Large intestine (tissue), 3 donors: ENCODE measurements at regions not wholly inside any gene's neighbourhood (a gene's known extent, or its start where the extent isn't known, plus 50 kb on each side); places are given as distances from the start of the nearest gene placed in this dataset.
"Not testable (repeated sequence)": the region's sequence is repeated elsewhere in the genome, so short reads cannot be mapped to it uniquely, and the experiment has no call there.

Source experiments
- DNase-seq, 2 donors: peaks; one replicate each; pipeline versions ENCODE4 v3.0.0 to v3.0.0-alpha.2; 2013
- H3K27ac ChIP-seq: one replicate; pipeline ENCODE4 v1.5.1; 2013; ENCODE audit warnings: low read length
- H3K27me3 ChIP-seq: 2 replicates; pipeline ENCODE4 v1.6.1; 2013; ENCODE audit warnings: low read length; ENCODE audit not compliant: control insufficient read depth, insufficient read depth
- H3K36me3 ChIP-seq: 2 replicates; pipeline ENCODE4 v1.6.1; 2013; ENCODE audit warnings: low read length; ENCODE audit not compliant: control insufficient read depth, insufficient read depth
- H3K4me1 ChIP-seq: one replicate; pipeline ENCODE4 v1.6.1; 2013; ENCODE audit warnings: low read length; ENCODE audit not compliant: control insufficient read depth, insufficient read depth
- H3K4me3 ChIP-seq: one replicate; pipeline ENCODE4 v1.5.1; 2013; ENCODE audit warnings: low read length
- H3K9me3 ChIP-seq: one replicate; pipeline ENCODE4 v1.6.1; 2013; ENCODE audit warnings: mild to moderate bottlenecking, low read depth, low read length, moderate library complexity; ENCODE audit not compliant: control insufficient read depth
- WGBS: methylation state at CpG from one replicate; pipeline ENCODE4 v1.1.5; 2013; ENCODE audit warnings: low lambda C conversion rate; ENCODE audit not compliant: insufficient coverage; 5-methylcytosine and 5-hydroxymethylcytosine counted together

DNA sequence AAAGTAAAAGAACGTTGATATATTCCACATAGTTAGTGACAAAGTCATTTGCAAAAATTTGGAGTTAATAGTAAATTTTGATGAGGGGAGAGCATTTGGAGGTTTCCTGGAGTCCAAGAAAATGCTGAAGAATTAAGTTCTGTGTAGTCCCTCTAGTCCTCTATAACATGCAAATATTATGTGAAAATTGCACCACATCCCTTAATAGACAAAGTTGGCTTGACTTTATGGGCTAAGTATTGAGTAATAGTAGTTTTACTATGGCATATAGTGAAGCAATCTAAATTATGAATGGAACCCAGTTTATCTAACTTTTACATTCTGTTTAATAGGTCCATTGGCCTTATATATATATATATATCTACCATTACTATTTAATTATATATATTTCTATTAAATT lies 66.4 kb upstream of the DCN start:
- Histone ChIP-seq H3K27ac (no peak overlapping the region), H3K4me3 (no peak overlapping the region), H3K4me1 (no peaks in the 10 kb centered on the region), H3K9me3 (no peaks in the 10 kb centered on the region), H3K27me3 (no peaks in the 10 kb centered on the region), H3K36me3 (no peaks in the 10 kb centered on the region)
- DNase-seq: no peak
- 100% methylated on average over 1 of the region's 1 CpG for WGBS

DNA sequence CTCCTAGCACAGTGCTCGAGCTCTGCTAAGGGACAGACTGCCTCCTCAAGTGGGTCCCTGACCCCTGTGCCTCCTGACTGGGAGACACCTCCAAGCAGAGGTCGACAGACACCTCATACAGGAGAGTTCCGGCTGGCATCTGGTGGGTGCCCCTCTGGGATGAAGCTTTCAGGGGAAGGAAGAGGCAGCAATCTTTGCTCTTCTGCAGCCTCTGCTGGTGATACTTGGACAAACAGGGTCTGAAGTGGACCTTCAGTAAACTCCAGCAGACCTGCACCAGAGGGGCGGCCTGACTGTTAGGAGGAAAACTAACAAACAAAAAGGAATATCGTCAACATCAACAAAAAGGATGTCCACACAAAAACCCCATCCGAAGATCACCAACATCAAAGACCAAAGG lies 60.6 kb upstream of the DCN start:
- not testable (repeated sequence) for DNase-seq, H3K27me3 ChIP-seq, H3K9me3 ChIP-seq, H3K36me3 ChIP-seq, H3K4me1 ChIP-seq, H3K4me3 ChIP-seq, H3K27ac ChIP-seq
- WGBS: no CpG with 5 or more reads among the region's 6 CpGs

DNA sequence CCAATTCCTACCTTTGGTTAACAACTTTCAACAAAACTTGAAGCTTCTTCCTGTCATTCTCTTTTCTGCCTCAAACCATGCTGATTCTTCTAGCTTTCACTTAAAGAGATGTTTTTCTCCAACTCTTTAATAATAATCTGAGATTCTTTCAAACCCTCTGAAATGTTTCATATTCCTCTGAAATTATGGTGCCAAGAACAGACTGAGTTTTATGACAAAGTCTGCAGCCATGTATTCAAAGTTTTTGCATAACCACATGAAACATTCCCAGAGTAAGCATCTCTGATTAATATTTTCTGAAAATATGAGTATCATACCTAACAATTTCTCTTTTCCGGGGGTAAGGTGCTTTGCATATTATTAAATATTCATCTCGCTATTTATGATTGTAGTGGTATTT lies 59.1 kb upstream of the DCN start:
- no peaks in the 10 kb centered on the region for H3K9me3 ChIP-seq
- no peak overlapping the region for H3K27ac ChIP-seq
- H3K27me3 ChIP-seq: no peaks in the 10 kb centered on the region
- no peaks in the 10 kb centered on the region for H3K36me3 ChIP-seq
- DNase-seq: no peak
- no peak overlapping the region for H3K4me3 ChIP-seq
- WGBS: 100% methylated on average over 1 of the region's 2 CpGs
- no peaks in the 10 kb centered on the region for H3K4me1 ChIP-seq

- no peak overlapping the region for H3K4me3 ChIP-seq
- H3K36me3 ChIP-seq: no peaks in the 10 kb centered on the region
- no peaks in the 10 kb centered on the region for H3K27me3 ChIP-seq
- WGBS: 66% methylated on average over 3 of the region's 4 CpGs
- H3K4me1 ChIP-seq: no peaks in the 10 kb centered on the region
- H3K9me3 ChIP-seq: no peaks in the 10 kb centered on the region
- no peak overlapping the region for H3K27ac ChIP-seq
- no peak for DNase-seq
These were observed 57.9 kb upstream of the DCN start for GRCh38 chr12:91240386-91241095.

GRCh38 chr12:91239481-91239880 lies 56.9 kb upstream of the DCN start:
- no peaks in the 10 kb centered on the region for H3K4me1 ChIP-seq
- no peak overlapping the region for H3K27ac ChIP-seq
- H3K9me3 ChIP-seq: no peaks in the 10 kb centered on the region
- DNase-seq: no peak
- no peak overlapping the region for H3K4me3 ChIP-seq
- 92% methylated on average over 3 of the region's 3 CpGs for WGBS
- H3K27me3 ChIP-seq: no peaks in the 10 kb centered on the region
- H3K36me3 ChIP-seq: no peaks in the 10 kb centered on the region
